ENCODE measurements at regions not wholly inside any gene's neighbourhood (a gene's known extent, or its start where the extent isn't known, plus 50 kb on each side); places are given as distances from the start of the nearest gene placed in this dataset.

DNA sequence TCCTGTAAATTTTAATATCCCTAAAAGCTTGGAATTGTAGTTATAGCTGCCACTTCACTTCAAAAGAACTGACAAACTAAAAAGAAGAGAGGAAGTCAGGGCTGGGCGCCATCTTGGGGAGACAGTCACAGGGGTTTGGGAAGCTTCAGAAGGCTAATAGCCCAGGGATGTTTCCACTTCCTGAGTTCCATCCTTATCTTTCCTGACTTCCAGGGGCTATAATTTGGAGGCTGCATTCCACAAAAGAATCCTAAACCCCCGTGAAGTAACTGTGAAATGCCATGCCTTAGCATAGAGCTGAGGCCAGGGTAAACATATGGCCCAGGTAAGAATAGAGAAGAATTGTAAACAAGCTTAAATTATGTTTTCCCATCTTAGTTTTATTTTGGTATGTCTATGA is 75.4 kb upstream of the LPAR1 start:
- Histone ChIP-seq H3K9me1 (ENCODE audit: insufficient read depth, low read length) (no peaks in the 10 kb centered on the region), H4K20me1 (ENCODE audit: insufficient read depth, low read length) (no peaks in the 10 kb centered on the region), H3K4me1 (ENCODE audit: control insufficient read depth, insufficient read depth, low read length) (peaks cover 5% of the 10 kb centered on the region; the same call in 1 of the 2 replicates), H2BK20ac (ENCODE audit: low read depth, low read length) (no peak overlapping the region), H2AK9ac (replicated peaks; ENCODE audit: low read depth, low read length, poor library complexity) (no peak overlapping the region), H3K27me3 (ENCODE audit: control insufficient read depth, insufficient read depth, low read length) (no peaks in the 10 kb centered on the region), H2BK120ac (ENCODE audit: low read depth, low read length) (no peak overlapping the region), H4K8ac (ENCODE audit: low read depth in 2 of 2, low read length in 2 of 2) (no peak overlapping the region), H4K91ac (ENCODE audit: insufficient read depth, low read depth, low read length) (no peak overlapping the region), H4K5ac (ENCODE audit: low read depth, low read length) (no peak overlapping the region), H3K9ac (ENCODE audit: low read depth, low read length) (no peak overlapping the region), H3K4me3 (ENCODE audit: insufficient read depth, low read depth, low read length) (no peak overlapping the region), H2AK5ac (ENCODE audit: low read depth, low read length) (no peak overlapping the region), H3K4me2 (ENCODE audit: low read depth, low read length) (no peak overlapping the region), H2BK15ac (ENCODE audit: low read depth, low read length) (no peak overlapping the region), H3K14ac (replicated peaks; ENCODE audit: low read depth, low read length) (0 out of 2 replicates have a peak overlapping the region, but pooled peaks have one; percentile 19), H3K27ac (ENCODE audit: insufficient read depth, low read length) (no peak overlapping the region), H3K18ac (ENCODE audit: low read depth, low read length) (no peak overlapping the region), H3K36me3 (ENCODE audit: control insufficient read depth, insufficient read depth, low read length) (no peaks in the 10 kb centered on the region), H3K79me1 (ENCODE audit: low read depth in 1 of 2, low read length in 2 of 2) (no peaks in the 10 kb centered on the region), H2BK5ac (ENCODE audit: low read depth, low read length, poor library complexity, severe bottlenecking) (no peak overlapping the region), H3K23ac (ENCODE audit: low read depth, low read length) (no peak overlapping the region), H3K9me3 (ENCODE audit: control insufficient read depth, insufficient read depth, low read length) (no peaks in the 10 kb centered on the region), H3K56ac (ENCODE audit: extremely low read depth, insufficient read depth, low read length) (no peak overlapping the region), H3K4ac (ENCODE audit: low read depth, low read length) (no peak overlapping the region), H2AFZ (replicated peaks; ENCODE audit: low read length, poor library complexity) (no peak overlapping the region)
- dilution Hi-C loops (cut with HindIII; ENCODE audit: low sequenced_read_pairs, unreplicated experiment), result no loop called here
- intact Hi-C loops (cut with micrococcal nuclease), result loop anchor here (5.0 kb wide), 1 partner anchor 56 kb away; no protein-coding TSS in a partner anchor
- no TSS peak for BruUV-seq (replicated peaks)
- ATAC-seq (ENCODE audit: low read depth) (no peak), DNase-seq (no peak)
- ChIA-PET POLR2A (ENCODE audit: unreplicated experiment) (no interaction called here), CTCF (interaction anchor here (0.6 to 1.4 kb wide), 2 partner anchors 9 to 24 kb away, joined by 3 to 4 read pairs; no protein-coding TSS in a partner anchor)
- no CpG with 5 or more reads among the region's 2 CpGs for WGBS, 2 experiments (ENCODE audit: extremely low coverage in 2 of 2, insufficient read length in 1 of 2)
- no peak for TF ChIP-seq MXI1 (IDR thresholded peaks at IDR 0.05; ENCODE audit: borderline replicate concordance, low read depth, low read length)
- TF ChIP-seq, protein P1, sequence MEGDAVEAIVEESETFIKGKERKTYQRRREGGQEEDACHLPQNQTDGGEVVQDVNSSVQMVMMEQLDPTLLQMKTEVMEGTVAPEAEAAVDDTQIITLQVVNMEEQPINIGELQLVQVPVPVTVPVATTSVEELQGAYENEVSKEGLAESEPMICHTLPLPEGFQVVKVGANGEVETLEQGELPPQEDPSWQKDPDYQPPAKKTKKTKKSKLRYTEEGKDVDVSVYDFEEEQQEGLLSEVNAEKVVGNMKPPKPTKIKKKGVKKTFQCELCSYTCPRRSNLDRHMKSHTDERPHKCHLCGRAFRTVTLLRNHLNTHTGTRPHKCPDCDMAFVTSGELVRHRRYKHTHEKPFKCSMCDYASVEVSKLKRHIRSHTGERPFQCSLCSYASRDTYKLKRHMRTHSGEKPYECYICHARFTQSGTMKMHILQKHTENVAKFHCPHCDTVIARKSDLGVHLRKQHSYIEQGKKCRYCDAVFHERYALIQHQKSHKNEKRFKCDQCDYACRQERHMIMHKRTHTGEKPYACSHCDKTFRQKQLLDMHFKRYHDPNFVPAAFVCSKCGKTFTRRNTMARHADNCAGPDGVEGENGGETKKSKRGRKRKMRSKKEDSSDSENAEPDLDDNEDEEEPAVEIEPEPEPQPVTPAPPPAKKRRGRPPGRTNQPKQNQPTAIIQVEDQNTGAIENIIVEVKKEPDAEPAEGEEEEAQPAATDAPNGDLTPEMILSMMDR (conservative IDR thresholded peaks at IDR 0.05; ENCODE audit: low read depth, low read length), result no peak
- no peak for TF ChIP-seq BHLHE40 (IDR thresholded peaks at IDR 0.05; ENCODE audit: low read depth, low read length)
- TF ChIP-seq, protein P2, sequence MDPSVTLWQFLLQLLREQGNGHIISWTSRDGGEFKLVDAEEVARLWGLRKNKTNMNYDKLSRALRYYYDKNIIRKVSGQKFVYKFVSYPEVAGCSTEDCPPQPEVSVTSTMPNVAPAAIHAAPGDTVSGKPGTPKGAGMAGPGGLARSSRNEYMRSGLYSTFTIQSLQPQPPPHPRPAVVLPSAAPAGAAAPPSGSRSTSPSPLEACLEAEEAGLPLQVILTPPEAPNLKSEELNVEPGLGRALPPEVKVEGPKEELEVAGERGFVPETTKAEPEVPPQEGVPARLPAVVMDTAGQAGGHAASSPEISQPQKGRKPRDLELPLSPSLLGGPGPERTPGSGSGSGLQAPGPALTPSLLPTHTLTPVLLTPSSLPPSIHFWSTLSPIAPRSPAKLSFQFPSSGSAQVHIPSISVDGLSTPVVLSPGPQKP (IDR thresholded peaks at IDR 0.05; ENCODE audit: borderline replicate concordance, low read depth, low read length), result no peak
- TF ChIP-seq NFE2L2 (IDR thresholded peaks at IDR 0.05; ENCODE audit: low read depth, low read length), result no peak
- in situ Hi-C loops (cut with MboI; ENCODE audit: low sequenced_read_pairs), result no loop called here

All from IMR-90 (cell line).